HG03135 (cell line): ENCODE measurements at regions not wholly inside any gene's neighbourhood (a gene's known extent, or its start where the extent isn't known, plus 50 kb on each side); places are given as distances from the start of the nearest gene placed in this dataset.
"Not testable (repeated sequence)": the region's sequence is repeated elsewhere in the genome, so short reads cannot be mapped to it uniquely, and the experiment has no call there.

Experiments used
- ATAC-seq: cut with Tn5 transposase; IDR thresholded peaks from one replicate; pipeline ENCODE4 v1.9.1; 2021; ENCODE audit warnings: mild to moderate bottlenecking, moderate library complexity; ENCODE audit not compliant: unreplicated experiment

GRCh38 chr22:23501261-23501619 is 78.8 kb downstream of the IGLL1 start:
- no peak for ATAC-seq

GRCh38 chr22:23500508-23501260 is 79.4 kb downstream of the IGLL1 start:
- ATAC-seq = no peak

- no peak for ATAC-seq
Observed at GRCh38 chr22:23499845-23500500, 80.1 kb downstream of the IGLL1 start.

- no peak for ATAC-seq
Observed at GRCh38 chr22:23498811-23499798, 81.0 kb downstream of the IGLL1 start.

GRCh38 chr22:23497889-23498288 is 82.2 kb downstream of the IGLL1 start:
- not testable (repeated sequence) for ATAC-seq

GRCh38 chr22:23497016-23497885 is 82.8 kb downstream of the IGLL1 start:
- no peak for ATAC-seq

GRCh38 chr22:23496445-23496833 is 83.7 kb downstream of the IGLL1 start:
- ATAC-seq = no peak

GRCh38 chr22:23495614-23496444 is 84.3 kb downstream of the IGLL1 start:
- ATAC-seq = no peak

- no peak for ATAC-seq
Observed at GRCh38 chr22:23494930-23495266, 85.2 kb downstream of the IGLL1 start.

GRCh38 chr22:23485490-23485889 is 94.6 kb downstream of the IGLL1 start:
- ATAC-seq = no peak

- no peak for ATAC-seq
Observed at GRCh38 chr22:23484651-23485050, 95.4 kb downstream of the IGLL1 start.

- no peak for ATAC-seq
Observed at GRCh38 chr22:23481369-23481768, 98.7 kb downstream of the IGLL1 start.

GRCh38 chr22:23478175-23478574 is 101.9 kb downstream of the IGLL1 start:
- ATAC-seq = no peak

- not testable (repeated sequence) for ATAC-seq
Observed at GRCh38 chr22:23474531-23474930, 105.6 kb downstream of the IGLL1 start.

- no peak for ATAC-seq
Observed at GRCh38 chr22:23473901-23474300, 106.2 kb downstream of the IGLL1 start.

- not testable (repeated sequence) for ATAC-seq
Observed at GRCh38 chr22:23472376-23472775, 107.7 kb downstream of the IGLL1 start.

GRCh38 chr22:23471698-23472097 is 108.4 kb downstream of the IGLL1 start:
- ATAC-seq = no peak

GRCh38 chr22:23470811-23471389 is 109.2 kb downstream of the IGLL1 start:
- ATAC-seq = no peak

GRCh38 chr22:23467721-23468294 is 112.3 kb downstream of the IGLL1 start:
- no peak for ATAC-seq
